HCT116 (cell line): ENCODE measurements at regions not wholly inside any gene's neighbourhood (a gene's known extent, or its start where the extent isn't known, plus 50 kb on each side); places are given as distances from the start of the nearest gene placed in this dataset.

Experiments used
- EGR1 ChIP-seq: IDR thresholded peaks from 2 replicates; pipeline ENCODE4 v1.6.1; 2012; ENCODE audit warnings: low read depth
- EZH2 ChIP-seq: fragments of 200-600 bp; sonication (generic); IDR thresholded peaks from 2 replicates; pipeline ENCODE4 v1.6.1; 2017; ENCODE audit warnings: antibody characterized with exemption, mixed run types
- POLR2A ChIP-seq: IDR thresholded peaks from 2 replicates; pipeline ENCODE4 v1.7.0; 2011; ENCODE audit warnings: borderline replicate concordance; ENCODE audit not compliant: insufficient read depth, insufficient read length; ENCODE audit errors: extremely low read depth
- POLR2AphosphoS5 ChIP-seq: IDR thresholded peaks from 2 replicates; pipeline ENCODE4 v1.6.1; 2011; ENCODE audit warnings: mild to moderate bottlenecking, low read depth, low read length, moderate library complexity
- SIN3A ChIP-seq: IDR thresholded peaks from 2 replicates; pipeline ENCODE4 v1.6.1; 2012; ENCODE audit warnings: low read depth
- TF ChIP-seq, protein P1 (sequence below), 3 experiments: fragments of 200-600 bp in 1 of 3; sonication (generic) in 1 of 3; IDR thresholded peaks in 2 of 3; conservative IDR thresholded peaks in 1 of 3; 2 replicates each; pipeline ENCODE4 v1.5.1; 2012 to 2017; ENCODE audit warnings: low read depth in 2 of 3, low read length in 2 of 3, antibody characterized with exemption in 1 of 3, borderline replicate concordance in 1 of 3, control low read depth in 1 of 3, mild to moderate bottlenecking in 1 of 3, mixed read lengths in 1 of 3, mixed run types in 1 of 3, moderate library complexity in 1 of 3; ENCODE audit not compliant: insufficient read depth in 1 of 3

GRCh38 chrX:7689791-7690412, 153.1 kb upstream of the VCX start:
- TF ChIP-seq, protein P1, sequence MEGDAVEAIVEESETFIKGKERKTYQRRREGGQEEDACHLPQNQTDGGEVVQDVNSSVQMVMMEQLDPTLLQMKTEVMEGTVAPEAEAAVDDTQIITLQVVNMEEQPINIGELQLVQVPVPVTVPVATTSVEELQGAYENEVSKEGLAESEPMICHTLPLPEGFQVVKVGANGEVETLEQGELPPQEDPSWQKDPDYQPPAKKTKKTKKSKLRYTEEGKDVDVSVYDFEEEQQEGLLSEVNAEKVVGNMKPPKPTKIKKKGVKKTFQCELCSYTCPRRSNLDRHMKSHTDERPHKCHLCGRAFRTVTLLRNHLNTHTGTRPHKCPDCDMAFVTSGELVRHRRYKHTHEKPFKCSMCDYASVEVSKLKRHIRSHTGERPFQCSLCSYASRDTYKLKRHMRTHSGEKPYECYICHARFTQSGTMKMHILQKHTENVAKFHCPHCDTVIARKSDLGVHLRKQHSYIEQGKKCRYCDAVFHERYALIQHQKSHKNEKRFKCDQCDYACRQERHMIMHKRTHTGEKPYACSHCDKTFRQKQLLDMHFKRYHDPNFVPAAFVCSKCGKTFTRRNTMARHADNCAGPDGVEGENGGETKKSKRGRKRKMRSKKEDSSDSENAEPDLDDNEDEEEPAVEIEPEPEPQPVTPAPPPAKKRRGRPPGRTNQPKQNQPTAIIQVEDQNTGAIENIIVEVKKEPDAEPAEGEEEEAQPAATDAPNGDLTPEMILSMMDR (IDR thresholded peaks at IDR 0.05 in 2 of 3, conservative IDR thresholded peaks at IDR 0.05 in 1 of 3; ENCODE audit: borderline replicate concordance in 1 of 3, insufficient read depth in 1 of 3, low read depth in 2 of 3, low read length in 2 of 3) = no peak
- no peak for TF ChIP-seq POLR2AphosphoS5
- no peak for TF ChIP-seq POLR2A
- TF ChIP-seq EZH2 = no peak
- no peak for TF ChIP-seq SIN3A
- no peak for TF ChIP-seq EGR1
